HG02642 (cell line): ENCODE measurements at regions not wholly inside any gene's neighbourhood (a gene's known extent, or its start where the extent isn't known, plus 50 kb on each side); places are given as distances from the start of the nearest gene placed in this dataset.

ENCODE experiments used
- ATAC-seq: cut with Tn5 transposase; IDR thresholded peaks from one replicate; pipeline ENCODE4 v1.9.1; 2021; ENCODE audit warnings: mild to moderate bottlenecking; ENCODE audit not compliant: unreplicated experiment, poor library complexity

DNA sequence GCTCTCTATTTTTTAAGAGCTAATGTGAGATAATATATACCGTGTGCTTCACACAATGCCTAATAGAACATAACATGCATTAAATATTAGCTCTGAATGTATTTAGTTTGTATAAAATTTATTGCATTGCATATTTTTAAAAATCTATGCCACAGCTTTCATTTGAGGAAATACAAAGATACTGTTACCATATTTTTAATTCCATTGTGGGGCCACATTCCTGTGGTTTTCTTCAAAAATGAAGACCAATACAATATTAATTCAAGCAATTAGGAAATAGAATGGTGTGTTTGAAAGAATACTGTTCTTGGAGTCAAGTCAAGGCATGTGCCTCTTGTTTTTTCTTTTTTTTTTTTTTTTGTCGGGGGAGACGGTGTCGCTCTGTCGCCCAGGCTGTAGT lies 95.4 kb upstream of the CADPS start:
- ATAC-seq, result no peak

DNA sequence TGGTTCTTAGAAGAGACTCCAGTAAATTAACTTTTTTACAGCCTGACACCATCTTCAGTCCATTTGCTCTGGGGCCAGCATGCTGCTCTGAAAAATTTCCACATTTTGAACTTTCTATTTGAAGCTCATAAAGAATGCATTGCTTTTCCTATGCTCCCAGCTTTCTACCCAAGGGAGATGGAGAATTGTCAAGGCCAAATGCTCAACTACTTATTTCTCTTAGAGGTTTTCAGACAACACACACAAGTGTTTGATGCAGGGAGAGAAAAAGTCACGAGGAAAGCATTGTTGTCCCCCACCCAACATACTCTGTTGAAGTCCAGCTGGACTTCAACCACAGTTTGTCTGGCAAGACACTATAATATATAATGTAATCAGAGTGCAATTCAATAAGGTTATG lies 100.3 kb upstream of the CADPS start:
- no peak for ATAC-seq

DNA sequence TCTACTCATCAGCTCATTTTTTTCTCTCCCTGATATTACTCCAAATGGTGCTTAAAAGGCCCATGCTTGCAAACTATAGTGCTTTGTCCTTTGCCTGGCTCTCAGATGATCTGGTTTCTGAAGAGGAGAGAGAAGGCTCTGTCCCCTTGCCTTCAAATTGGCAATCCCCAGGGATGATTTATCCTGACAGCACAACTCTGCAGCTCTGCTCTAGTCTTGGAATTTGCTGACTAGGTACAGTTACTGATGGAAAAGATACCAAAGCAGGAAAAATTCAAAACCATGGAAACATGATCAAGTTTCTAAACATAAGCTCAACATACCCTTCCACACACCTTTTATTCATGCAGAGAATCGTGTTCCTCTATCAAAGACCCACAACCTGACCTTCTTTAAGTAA lies 106.7 kb upstream of the CADPS start:
- no peak for ATAC-seq

DNA sequence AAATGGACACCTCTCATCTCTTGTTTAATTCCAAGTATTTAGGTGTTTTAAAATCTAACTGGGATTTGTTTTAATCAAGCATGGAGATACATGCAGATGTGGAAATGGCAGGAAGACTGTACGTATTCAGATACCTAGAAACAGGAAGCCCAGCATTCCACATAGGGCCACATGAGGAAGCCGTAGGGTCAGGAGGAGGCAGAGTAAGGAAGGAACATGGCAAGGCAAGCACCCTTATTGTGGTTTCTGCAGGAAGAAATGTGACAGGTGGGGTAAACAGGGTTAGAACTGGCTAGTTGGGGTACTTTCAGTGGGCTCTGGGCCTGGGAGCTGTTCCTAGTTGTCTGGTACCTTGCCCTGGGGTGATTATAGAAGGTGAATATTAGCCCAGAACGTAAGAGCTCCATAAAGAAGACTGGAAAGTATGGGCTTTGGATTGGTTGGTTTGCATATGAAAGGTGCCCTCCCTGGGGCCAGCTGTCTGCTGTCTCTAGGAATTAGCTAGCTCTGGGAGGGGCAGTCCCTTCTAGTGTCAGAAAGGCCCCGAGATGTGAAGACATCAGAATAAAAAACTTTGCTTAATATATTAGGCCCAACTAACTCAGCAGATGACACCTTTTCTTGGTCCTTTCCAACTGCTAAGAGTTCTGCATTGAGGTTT lies 107.7 kb upstream of the CADPS start:
- ATAC-seq, result no peak

DNA sequence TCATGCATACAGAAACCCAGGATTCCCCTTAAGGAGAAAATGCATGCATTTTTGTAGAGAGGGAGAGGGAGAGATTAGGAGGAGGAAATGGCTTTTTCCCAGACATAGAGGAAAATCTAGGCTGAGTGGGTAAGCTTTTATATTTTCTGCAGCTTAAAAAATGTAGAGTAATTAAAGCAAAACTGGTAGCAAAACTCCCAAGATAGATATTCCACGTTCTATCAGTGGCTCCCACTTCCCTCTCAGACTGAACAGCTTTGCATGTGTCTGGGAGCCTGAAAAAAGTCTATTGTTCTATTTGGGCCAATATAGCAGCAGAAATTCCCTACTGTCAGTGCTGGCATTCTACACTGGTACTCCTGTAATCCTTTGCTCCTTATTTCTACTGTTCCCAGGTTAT lies 110.8 kb upstream of the CADPS start:
- ATAC-seq, result no peak

DNA sequence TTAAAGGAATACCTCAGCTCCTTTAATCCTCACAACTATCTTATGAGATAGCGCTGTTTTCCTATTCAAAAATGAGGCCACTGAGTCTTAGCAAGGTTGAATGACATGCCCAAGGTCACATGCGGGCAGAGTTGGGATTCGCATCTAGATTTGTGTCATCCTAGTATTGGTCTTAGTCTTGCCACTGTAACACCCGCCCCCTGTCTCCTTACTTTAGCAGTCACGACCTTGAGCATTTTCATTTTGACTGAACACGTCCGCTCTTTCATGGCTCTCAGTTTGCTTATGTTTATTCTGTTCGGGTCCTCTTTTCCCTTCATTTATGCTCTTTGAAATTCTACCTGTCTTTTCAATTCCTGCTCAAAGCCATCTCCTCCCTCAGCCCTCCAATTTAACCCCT lies 112.5 kb upstream of the CADPS start:
- no peak for ATAC-seq

DNA sequence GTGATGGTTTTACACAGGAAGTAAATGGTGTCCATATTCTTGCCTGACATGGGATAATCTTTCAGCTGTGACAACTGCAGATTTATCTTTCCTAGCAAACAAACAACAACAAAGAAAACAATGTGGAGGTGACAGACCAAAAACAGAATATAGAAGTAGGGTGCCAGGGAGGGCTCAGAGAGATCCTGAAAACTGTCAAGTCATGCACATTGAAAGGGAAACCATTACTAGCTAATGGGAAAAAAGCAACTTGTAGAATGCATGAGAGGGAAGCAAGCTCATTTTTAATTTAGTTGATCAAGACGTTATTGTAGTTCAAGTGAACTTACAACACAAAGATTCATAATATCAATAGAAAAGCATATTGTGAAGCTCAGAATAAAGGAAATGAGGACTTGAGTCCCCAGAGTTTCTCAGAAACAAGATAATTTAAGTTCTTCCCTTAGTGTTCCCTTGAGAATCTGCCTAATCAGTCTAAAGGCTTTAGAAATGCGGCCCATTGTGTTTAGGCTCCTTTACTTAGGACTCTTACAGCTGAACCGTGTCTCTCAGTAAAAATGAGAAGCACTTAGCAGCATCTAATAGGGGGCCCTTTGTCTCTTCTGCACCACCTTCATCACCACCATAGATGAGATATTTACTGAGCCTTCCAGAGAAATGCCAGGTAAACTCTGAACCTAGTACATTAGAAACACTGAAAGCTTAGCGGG lies 115.6 kb upstream of the CADPS start:
- ATAC-seq, result no peak

DNA sequence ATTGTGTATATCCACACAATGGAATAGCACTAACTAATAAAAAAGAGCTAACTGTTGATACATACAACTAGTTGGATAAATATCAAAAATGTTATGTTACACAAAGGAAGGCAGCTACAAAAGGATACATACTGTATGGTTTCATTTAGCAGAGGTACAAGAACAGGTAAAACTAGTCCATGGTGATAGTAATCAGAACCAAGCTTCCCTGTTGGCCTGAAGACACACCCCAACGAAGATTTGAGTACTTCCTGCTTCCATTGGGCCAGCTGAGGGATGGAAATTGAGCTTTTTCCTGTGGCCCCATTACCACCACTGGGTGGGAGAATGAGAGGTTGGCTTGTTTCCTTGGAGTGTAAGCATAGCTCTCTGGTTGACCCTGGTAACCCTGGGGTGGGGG lies 117.3 kb upstream of the CADPS start:
- ATAC-seq, result no peak

DNA sequence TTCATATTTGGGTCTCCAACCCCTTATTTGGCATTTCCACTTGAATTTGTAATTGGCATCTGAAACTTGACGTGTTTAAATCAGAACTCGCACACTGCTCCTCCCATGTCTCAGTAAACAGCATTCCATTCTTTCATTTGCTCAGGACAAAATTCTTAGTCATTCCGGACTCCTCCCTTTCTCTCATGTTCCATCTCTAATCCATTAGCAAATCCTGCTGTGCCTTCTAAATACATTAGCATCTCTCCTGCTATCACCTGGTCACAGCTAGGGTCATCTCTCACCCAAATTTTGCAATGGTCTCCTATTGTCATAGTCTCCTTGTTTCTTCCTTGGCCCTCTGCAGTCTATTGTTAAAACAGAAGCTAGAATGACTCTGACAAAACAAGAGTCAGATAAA lies 119.9 kb upstream of the CADPS start:
- no peak for ATAC-seq

DNA sequence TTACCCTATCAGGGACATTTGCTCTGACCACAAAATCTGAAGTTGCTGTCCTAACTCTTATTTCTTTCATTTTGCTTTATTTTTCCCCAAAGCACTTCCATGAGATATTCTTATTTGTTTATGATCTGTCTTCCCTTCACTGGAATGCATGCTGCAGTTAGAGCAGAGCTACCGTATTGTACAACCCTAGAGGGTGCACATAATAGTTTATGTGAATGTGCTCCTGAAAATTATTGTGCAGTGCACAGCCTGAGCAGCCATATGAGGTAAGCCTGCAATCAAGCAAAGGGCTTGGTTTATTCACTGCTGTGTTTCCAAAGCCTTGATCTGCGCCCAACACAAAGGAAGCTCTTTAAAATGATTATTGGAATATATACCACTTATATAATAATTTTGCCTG lies 120.3 kb upstream of the CADPS start:
- ATAC-seq, result no peak

DNA sequence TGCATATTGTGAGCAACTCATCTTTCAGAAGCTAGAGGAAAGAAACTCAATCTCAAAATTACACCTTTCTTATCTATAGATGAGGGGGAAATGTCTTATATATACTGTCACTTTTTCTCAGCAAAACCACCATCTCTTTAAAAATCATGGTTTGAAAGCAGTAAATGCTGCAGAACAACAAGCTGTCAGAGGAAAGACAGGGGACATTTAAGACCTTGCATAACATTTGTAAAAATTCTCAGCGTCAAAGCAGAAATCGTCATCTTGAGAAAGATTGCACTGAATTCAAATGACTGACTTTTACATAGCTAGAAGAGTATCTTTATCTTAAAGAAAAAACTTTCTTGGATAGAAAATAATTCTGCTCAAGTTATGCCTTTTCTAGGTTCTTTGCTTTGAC lies 122.2 kb upstream of the CADPS start:
- no peak for ATAC-seq

DNA sequence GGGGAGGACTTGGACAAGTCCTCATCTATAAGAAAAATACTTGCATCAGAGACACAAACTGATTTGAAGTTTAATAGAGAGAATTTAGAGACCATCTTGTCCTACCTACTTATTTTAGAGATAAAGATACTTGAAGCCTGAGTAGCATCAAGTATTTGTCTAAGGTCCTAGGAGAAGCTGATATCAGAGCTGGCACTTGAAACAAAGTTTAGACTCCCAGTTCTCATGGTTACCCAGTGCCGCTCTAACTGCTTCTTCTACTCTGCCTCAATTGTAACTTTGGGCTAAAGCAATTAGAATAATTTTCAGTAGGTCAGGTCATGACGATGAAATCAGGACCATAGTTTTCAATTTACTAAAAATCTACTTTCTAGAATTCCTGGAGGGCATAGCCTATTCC lies 123.9 kb upstream of the CADPS start:
- ATAC-seq, result no peak

DNA sequence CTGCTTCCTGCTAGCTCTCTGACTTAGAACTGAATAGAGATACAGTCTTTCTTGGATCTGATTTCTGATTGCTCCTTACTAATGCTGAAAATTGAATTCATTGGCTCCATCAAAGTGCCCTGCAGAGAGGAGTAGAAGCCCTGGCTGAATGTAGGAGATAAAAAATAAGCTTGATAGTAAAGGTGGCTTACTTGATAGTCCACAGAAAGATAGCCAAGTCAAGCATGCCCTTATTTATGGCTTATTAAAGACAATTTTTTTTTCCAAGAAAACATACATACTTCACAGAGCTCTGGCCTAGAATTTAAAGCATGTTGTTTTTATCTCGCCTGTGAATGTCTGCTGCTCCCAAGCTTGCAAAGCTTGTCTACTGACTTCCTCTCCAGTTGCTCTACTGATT lies 124.6 kb upstream of the CADPS start:
- ATAC-seq, result no peak

DNA sequence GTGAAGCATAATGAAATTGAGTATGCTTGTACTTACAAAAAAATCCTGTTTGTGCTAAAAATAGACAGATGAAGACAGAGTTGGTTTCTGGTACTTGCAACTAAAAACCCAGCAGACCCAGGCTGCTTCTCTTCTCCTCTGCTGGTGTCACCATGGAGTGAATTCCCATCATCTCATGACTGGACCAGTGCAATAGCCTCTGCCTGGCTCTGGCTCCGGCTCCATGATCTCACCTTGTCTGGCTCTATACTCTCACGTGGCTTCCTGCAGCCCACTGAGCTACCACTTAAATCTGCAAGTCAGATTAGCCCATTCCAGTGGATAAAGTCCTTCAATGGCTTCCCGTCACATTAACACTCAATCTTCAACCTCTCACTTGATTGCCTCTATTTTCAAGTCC lies 129.2 kb upstream of the CADPS start:
- ATAC-seq, result no peak

DNA sequence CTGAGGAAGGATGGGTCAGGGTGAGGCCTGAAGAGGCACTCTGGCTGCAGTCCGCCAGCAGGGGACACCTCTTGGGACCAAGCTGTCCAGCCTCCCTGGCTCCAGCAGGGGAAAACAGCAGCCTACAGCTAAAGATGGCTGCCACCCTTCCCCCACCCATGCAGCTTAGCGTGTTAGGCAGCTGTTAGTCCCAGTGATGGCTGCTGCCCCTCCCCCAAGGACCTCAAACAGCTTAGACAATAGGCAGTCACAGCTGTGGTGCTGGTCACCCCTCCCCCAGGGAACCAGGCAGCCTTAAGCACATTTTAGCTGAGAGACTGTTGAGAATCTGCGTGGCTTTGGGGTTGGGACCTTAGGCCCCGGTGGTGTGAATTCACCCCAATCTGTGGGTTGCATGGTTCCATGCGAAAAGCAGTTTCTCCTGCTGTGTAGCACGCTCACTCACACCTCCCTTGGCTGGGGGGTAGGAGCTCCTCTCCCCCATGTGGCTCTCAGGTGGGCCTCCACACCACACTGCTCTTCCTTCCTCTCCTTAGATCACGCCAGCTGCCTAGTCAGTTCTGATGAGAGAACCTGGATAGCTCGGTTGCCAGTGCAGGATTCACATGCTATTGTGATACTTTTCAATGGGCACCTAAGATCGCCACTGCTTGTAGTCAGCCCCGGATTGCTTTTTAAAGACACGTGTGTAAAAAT lies 140.5 kb upstream of the CADPS start:
- ATAC-seq, result no peak

DNA sequence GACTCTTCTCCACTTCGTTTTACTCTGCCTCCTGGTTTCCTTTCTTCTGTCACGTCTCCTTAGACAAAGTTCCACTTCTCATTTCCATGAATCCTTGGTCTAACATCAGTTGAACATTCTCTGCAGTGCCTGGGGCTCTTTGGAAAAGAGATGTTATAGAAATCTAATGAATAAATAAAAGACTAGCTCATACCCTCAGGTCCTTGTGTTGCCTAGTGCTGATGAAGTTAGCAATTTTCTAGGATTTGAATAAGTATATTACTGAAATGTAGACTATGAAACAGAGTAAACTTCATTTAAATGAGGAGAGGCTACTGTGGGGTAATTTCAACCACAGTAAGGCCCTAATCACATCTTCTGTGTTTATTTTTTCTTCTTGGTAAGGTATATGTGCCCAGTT lies 146.9 kb upstream of the CADPS start:
- ATAC-seq, result no peak

DNA sequence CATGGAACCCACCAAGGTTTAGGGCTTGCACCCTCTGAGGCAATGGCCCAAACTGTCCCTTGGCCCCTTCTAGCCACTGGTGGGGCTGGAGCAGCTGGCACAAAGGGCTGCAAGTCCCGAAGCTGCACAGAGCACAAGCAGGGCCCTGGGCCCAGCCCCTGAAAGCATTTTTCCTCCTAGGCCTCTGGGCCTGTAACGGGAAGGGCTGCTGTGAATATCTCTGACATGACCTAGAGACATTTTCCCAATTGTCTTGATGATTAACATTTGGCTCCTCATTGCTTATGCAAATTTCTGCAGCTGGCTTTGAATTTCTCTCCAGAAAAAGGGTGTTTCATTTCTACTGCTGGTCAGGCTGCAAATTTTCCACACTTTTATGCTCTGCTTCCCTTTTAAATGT lies 151.5 kb upstream of the CADPS start:
- no peak for ATAC-seq

DNA sequence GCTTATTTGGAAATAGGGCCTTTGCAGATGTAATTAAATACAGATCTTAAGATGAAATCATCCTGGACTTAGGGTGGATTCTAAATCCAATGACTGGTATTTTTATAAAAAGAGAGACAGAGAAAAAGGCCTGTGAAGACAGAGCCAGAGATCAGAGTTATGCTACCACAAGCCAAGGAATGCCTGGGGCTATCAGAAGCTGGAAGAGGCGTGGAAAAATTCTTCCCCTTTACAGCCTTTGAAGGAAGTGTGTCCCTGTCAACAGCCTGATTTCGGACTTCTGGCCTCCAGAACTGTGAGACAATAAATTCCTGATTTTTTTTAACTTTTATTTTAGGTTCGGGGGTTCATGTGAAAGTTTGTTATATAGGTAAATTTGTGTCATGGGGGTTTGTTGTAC lies 154.1 kb upstream of the CADPS start:
- ATAC-seq, result no peak

DNA sequence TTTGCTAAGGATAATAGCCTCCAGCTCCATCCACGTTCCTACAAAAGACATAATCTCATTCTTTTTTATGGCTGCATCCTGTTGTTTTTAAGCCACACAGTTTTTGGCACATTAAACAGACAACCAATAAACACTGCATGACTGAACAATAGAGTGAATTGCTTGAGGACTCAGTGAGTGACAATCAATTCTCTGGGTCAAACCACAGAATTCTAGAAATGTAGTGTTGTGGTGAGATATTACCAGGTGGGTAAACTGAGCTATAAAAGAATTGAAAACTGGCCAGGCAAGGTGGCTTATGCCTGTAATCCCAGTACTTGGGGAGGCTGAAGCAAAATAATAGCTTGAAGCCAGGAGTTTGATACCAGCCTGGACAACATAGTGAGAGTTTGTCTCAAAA lies 154.7 kb upstream of the CADPS start:
- ATAC-seq, result no peak

DNA sequence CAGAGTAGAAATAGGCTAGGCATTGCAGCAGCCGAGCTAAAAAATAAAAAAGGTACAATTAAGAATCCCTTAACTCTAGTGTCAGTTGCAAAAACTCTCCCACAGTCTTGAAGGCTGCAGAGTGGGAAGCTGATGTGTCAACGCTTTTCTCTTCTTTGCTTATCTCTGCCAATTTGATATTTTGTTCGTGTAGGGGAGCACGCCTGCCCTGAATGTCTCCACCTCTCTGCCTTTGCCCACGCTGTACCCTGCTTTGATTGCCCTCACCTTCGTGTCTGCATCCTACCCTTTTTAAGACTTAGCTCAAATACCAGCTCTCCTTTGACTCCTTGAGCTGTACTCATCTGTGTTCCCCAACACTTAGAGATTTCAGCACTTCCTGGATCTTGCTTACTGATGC lies 155.4 kb upstream of the CADPS start:
- ATAC-seq, result no peak

DNA sequence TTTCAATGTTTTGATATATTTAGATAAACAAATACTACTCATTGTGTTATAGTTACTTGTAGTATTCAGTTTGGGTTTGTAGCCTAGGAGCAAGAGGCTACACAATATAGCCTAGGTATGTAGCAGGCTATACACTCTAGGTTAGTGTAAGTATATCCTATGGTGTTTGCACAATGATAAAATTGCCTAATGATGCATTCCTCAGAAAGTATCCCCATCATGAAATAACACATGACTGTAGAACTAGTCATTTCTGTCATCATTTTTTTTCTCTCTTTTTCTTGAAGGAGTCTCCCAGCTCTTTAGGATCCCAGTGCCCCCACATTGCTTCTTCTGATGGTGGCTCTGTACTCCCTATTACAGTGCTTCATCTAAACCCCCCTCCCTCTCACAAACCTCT lies 157.7 kb upstream of the CADPS start:
- ATAC-seq, result no peak

DNA sequence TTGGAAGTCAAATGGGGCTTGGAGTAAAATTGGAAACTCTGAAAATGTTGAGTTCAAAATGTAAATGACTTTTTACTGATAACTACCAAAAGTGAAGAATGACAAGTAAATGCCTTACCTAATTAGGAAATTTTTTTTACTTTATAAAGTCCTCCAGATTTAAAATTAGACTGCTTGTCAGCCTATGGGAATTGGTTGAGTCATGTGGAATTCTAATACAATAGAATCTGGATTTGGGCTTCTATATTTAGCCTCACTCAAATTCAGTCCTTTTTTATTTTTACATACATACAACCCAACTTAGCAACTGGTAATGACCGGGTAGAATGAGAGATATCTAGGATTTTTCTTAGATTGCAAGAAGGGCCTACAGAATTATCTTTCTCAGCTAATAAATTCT lies 158.9 kb upstream of the CADPS start:
- ATAC-seq, result no peak
